ENCODE measurements at regions not wholly inside any gene's neighbourhood (a gene's known extent, or its start where the extent isn't known, plus 50 kb on each side); places are given as distances from the start of the nearest gene placed in this dataset.
A peak's percentile ranks its signal among the peaks of the same experiment; 100 is the strongest.

GRCh38 chr7:18337048-18337809, 158.3 kb upstream of the HDAC9 start:
- no peak overlapping the region for H3K4me3 Mint-ChIP-seq
- no peak for ATAC-seq
- DNase-seq = no peak
- no peaks in the 10 kb centered on the region for H3K9me3 ChIP-seq (ENCODE audit: control insufficient read depth, low read length, poor library complexity, severe bottlenecking)
- H3K27me3 Mint-ChIP-seq = peaks cover 7% of the 10 kb centered on the region
- peaks cover 2% of the 10 kb centered on the region for H3K36me3 Mint-ChIP-seq (ENCODE audit: low read depth)
- H3K27ac Mint-ChIP-seq = no peak overlapping the region
- no peaks in the 10 kb centered on the region for H3K4me1 Mint-ChIP-seq

GRCh38 chr7:18338910-18339523, 156.5 kb upstream of the HDAC9 start:
- ATAC-seq (no peak), DNase-seq (no peak)
- H3K27me3 Mint-ChIP-seq = peaks cover 7% of the 10 kb centered on the region
- H3K9me3 ChIP-seq (ENCODE audit: control insufficient read depth, low read length, poor library complexity, severe bottlenecking) = no peaks in the 10 kb centered on the region
- no peak overlapping the region for H3K27ac Mint-ChIP-seq
- no peak overlapping the region for H3K4me3 Mint-ChIP-seq
- no peaks in the 10 kb centered on the region for H3K4me1 Mint-ChIP-seq
- peaks cover 2% of the 10 kb centered on the region for H3K36me3 Mint-ChIP-seq (ENCODE audit: low read depth)

- no peak for DNase-seq
- peaks cover 2% of the 10 kb centered on the region for H3K36me3 Mint-ChIP-seq (ENCODE audit: low read depth)
These were observed 153.8 kb upstream of the HDAC9 start for GRCh38 chr7:18341756-18342155.

GRCh38 chr7:18343047-18343446, 152.5 kb upstream of the HDAC9 start:
- no peak for DNase-seq
- H3K4me3 Mint-ChIP-seq = no peak overlapping the region
- H3K4me1 Mint-ChIP-seq = no peaks in the 10 kb centered on the region
- H3K27ac Mint-ChIP-seq = no peak overlapping the region
- ATAC-seq = no peak
- peaks cover 2% of the 10 kb centered on the region for H3K36me3 Mint-ChIP-seq (ENCODE audit: low read depth)
- peaks cover 4% of the 10 kb centered on the region for H3K27me3 Mint-ChIP-seq
- no peaks in the 10 kb centered on the region for H3K9me3 ChIP-seq (ENCODE audit: control insufficient read depth, low read length, poor library complexity, severe bottlenecking)

More at GRCh38 chr7:18341756-18342155, 153.8 kb upstream of the HDAC9 start:
- no peak for ATAC-seq
- H3K9me3 ChIP-seq (ENCODE audit: control insufficient read depth, low read length, poor library complexity, severe bottlenecking) = no peaks in the 10 kb centered on the region
- Mint-ChIP-seq H3K27ac (no peak overlapping the region), H3K4me3 (no peak overlapping the region), H3K4me1 (no peaks in the 10 kb centered on the region), H3K27me3 (no peaks in the 10 kb centered on the region)

- ATAC-seq (no peak), DNase-seq (no peak)
- Mint-ChIP-seq H3K27ac (no peak overlapping the region), H3K27me3 (peaks cover 4% of the 10 kb centered on the region), H3K36me3 (ENCODE audit: low read depth) (peaks cover 2% of the 10 kb centered on the region), H3K4me3 (no peak overlapping the region), H3K4me1 (no peaks in the 10 kb centered on the region)
- no peaks in the 10 kb centered on the region for H3K9me3 ChIP-seq (ENCODE audit: control insufficient read depth, low read length, poor library complexity, severe bottlenecking)
These were observed 151.0 kb upstream of the HDAC9 start for GRCh38 chr7:18344536-18344935.

GRCh38 chr7:18345641-18346234, 149.8 kb upstream of the HDAC9 start:
- no peak overlapping the region for H3K27ac Mint-ChIP-seq
- H3K4me1 Mint-ChIP-seq = no peaks in the 10 kb centered on the region
- ATAC-seq = peak; percentile 37

GRCh38 chr7:18347170-18347569, 148.4 kb upstream of the HDAC9 start:
- Mint-ChIP-seq H3K27ac (no peak overlapping the region), H3K27me3 (peaks cover 8% of the 10 kb centered on the region), H3K36me3 (ENCODE audit: low read depth) (no peaks in the 10 kb centered on the region), H3K4me3 (no peak overlapping the region), H3K4me1 (no peaks in the 10 kb centered on the region)
- DNase-seq = no peak
- ATAC-seq = no peak
- H3K9me3 ChIP-seq (ENCODE audit: control insufficient read depth, low read length, poor library complexity, severe bottlenecking) = no peaks in the 10 kb centered on the region

More at GRCh38 chr7:18345641-18346234, 149.8 kb upstream of the HDAC9 start:
- DNase-seq = peak in 1 of 3 donors; percentile 15
- H3K36me3 Mint-ChIP-seq (ENCODE audit: low read depth) = peaks cover 2% of the 10 kb centered on the region
- H3K9me3 ChIP-seq (ENCODE audit: control insufficient read depth, low read length, poor library complexity, severe bottlenecking) = no peaks in the 10 kb centered on the region
- no peak overlapping the region for H3K4me3 Mint-ChIP-seq
- peaks cover 8% of the 10 kb centered on the region for H3K27me3 Mint-ChIP-seq

- H3K4me1 Mint-ChIP-seq = no peaks in the 10 kb centered on the region
- DNase-seq = no peak
- H3K36me3 Mint-ChIP-seq (ENCODE audit: low read depth) = no peaks in the 10 kb centered on the region
- no peaks in the 10 kb centered on the region for H3K9me3 ChIP-seq (ENCODE audit: control insufficient read depth, low read length, poor library complexity, severe bottlenecking)
- H3K4me3 Mint-ChIP-seq = no peak overlapping the region
- no peak overlapping the region for H3K27ac Mint-ChIP-seq
- no peak for ATAC-seq
- H3K27me3 Mint-ChIP-seq = peaks cover 8% of the 10 kb centered on the region
These were observed 144.9 kb upstream of the HDAC9 start for GRCh38 chr7:18350678-18351077.

GRCh38 chr7:18352339-18353255, 143.0 kb upstream of the HDAC9 start:
- peaks cover 8% of the 10 kb centered on the region for H3K27me3 Mint-ChIP-seq
- no peak for ATAC-seq
- H3K9me3 ChIP-seq (ENCODE audit: control insufficient read depth, low read length, poor library complexity, severe bottlenecking) = no peaks in the 10 kb centered on the region
- DNase-seq = no peak
- no peak overlapping the region for H3K4me3 Mint-ChIP-seq
- no peaks in the 10 kb centered on the region for H3K36me3 Mint-ChIP-seq (ENCODE audit: low read depth)
- no peak overlapping the region for H3K27ac Mint-ChIP-seq
- H3K4me1 Mint-ChIP-seq = peaks cover 4% of the 10 kb centered on the region

- H3K27me3 Mint-ChIP-seq = peaks cover 4% of the 10 kb centered on the region
- ATAC-seq = no peak
- H3K36me3 Mint-ChIP-seq (ENCODE audit: low read depth) = no peaks in the 10 kb centered on the region
These were observed 142.2 kb upstream of the HDAC9 start for GRCh38 chr7:18353339-18353738.

GRCh38 chr7:18354108-18355085, 141.2 kb upstream of the HDAC9 start:
- ATAC-seq (no peak), DNase-seq (no peak)
- Mint-ChIP-seq H3K4me3 (no peak overlapping the region), H3K27me3 (peaks cover 4% of the 10 kb centered on the region), H3K27ac (no peak overlapping the region), H3K36me3 (ENCODE audit: low read depth) (no peaks in the 10 kb centered on the region), H3K4me1 (peaks cover 7% of the 10 kb centered on the region)
- H3K9me3 ChIP-seq (ENCODE audit: control insufficient read depth, low read length, poor library complexity, severe bottlenecking) = no peaks in the 10 kb centered on the region

More at GRCh38 chr7:18353339-18353738, 142.2 kb upstream of the HDAC9 start:
- peaks cover 7% of the 10 kb centered on the region for H3K4me1 Mint-ChIP-seq
- DNase-seq = no peak
- no peak overlapping the region for H3K27ac Mint-ChIP-seq
- no peak overlapping the region for H3K4me3 Mint-ChIP-seq
- no peaks in the 10 kb centered on the region for H3K9me3 ChIP-seq (ENCODE audit: control insufficient read depth, low read length, poor library complexity, severe bottlenecking)

GRCh38 chr7:18356191-18356645, 139.3 kb upstream of the HDAC9 start:
- Mint-ChIP-seq H3K27me3 (peaks cover 7% of the 10 kb centered on the region), H3K4me1 (peaks cover 7% of the 10 kb centered on the region), H3K36me3 (ENCODE audit: low read depth) (no peaks in the 10 kb centered on the region), H3K4me3 (no peak overlapping the region), H3K27ac (no peak overlapping the region)
- no peaks in the 10 kb centered on the region for H3K9me3 ChIP-seq (ENCODE audit: control insufficient read depth, low read length, poor library complexity, severe bottlenecking)
- DNase-seq (no peak), ATAC-seq (peak; percentile 67)

Measured in T-helper 17 cell (primary cell).